Neural crest cell (in vitro differentiated cells): ENCODE measurements at regions not wholly inside any gene's neighbourhood (a gene's known extent, or its start where the extent isn't known, plus 50 kb on each side); places are given as distances from the start of the nearest gene placed in this dataset.

Experiments
- DNase-seq: peaks from one replicate; pipeline ENCODE4 v3.0.0; 2021; ENCODE audit warnings: low read depth, mixed read lengths, low spot score
- H3K27ac Mint-ChIP-seq: one replicate; pipeline ENCODE4 v1.8.0; 2021; ENCODE audit warnings: mild to moderate bottlenecking, mixed read lengths; ENCODE audit not compliant: unreplicated experiment
- H3K27me3 Mint-ChIP-seq: 2 replicates; pipeline ENCODE4 v1.8.0; 2021; ENCODE audit warnings: low read depth, mild to moderate bottlenecking, mixed read lengths
- H3K36me3 Mint-ChIP-seq: 2 replicates; pipeline ENCODE4 v1.8.0; 2021; ENCODE audit warnings: low read depth, mild to moderate bottlenecking, mixed read lengths
- H3K4me1 Mint-ChIP-seq: 2 replicates; pipeline ENCODE4 v1.8.0; 2021; ENCODE audit warnings: mixed read lengths
- H3K4me3 Mint-ChIP-seq: one replicate; pipeline ENCODE4 v1.8.0; 2021; ENCODE audit warnings: mild to moderate bottlenecking, mixed read lengths
- H3K9me3 Mint-ChIP-seq: 2 replicates; pipeline ENCODE4 v1.8.0; 2021; ENCODE audit warnings: mixed read lengths
- CTCF ChIP-seq: fragments of 200-600 bp; sonication (generic); conservative IDR thresholded peaks from 2 replicates; pipeline ENCODE4 v1.5.0; 2021; ENCODE audit warnings: antibody characterized with exemption, mild to moderate bottlenecking

- no peak overlapping the region for H3K4me3 Mint-ChIP-seq
- H3K4me1 Mint-ChIP-seq = no peaks in the 10 kb centered on the region
- peaks cover 2% of the 10 kb centered on the region for H3K36me3 Mint-ChIP-seq
- TF ChIP-seq CTCF = no peak
- DNase-seq = no peak
- no peak overlapping the region for H3K27ac Mint-ChIP-seq
- no peaks in the 10 kb centered on the region for H3K9me3 Mint-ChIP-seq
- peaks cover 2% of the 10 kb centered on the region for H3K27me3 Mint-ChIP-seq
Observed at GRCh38 chr12:94702696-94703095, 52.3 kb upstream of the TMCC3 start.

- Mint-ChIP-seq H3K4me3 (no peak overlapping the region), H3K27ac (no peak overlapping the region), H3K4me1 (no peaks in the 10 kb centered on the region), H3K9me3 (peaks cover 2% of the 10 kb centered on the region), H3K36me3 (peaks cover 2% of the 10 kb centered on the region), H3K27me3 (peaks cover 2% of the 10 kb centered on the region)
- no peak for TF ChIP-seq CTCF
- no peak for DNase-seq
Observed at GRCh38 chr12:94701711-94702110, 51.4 kb upstream of the TMCC3 start.

GRCh38 chr12:94700662-94701061 lies 50.3 kb upstream of the TMCC3 start:
- Mint-ChIP-seq H3K27me3 (peaks cover 2% of the 10 kb centered on the region), H3K27ac (no peak overlapping the region), H3K36me3 (peaks cover 2% of the 10 kb centered on the region), H3K4me3 (no peak overlapping the region), H3K9me3 (peaks cover 2% of the 10 kb centered on the region), H3K4me1 (no peaks in the 10 kb centered on the region)
- DNase-seq = no peak
- no peak for TF ChIP-seq CTCF
